GM04504 (cell line): ENCODE measurements at regions not wholly inside any gene's neighbourhood (a gene's known extent, or its start where the extent isn't known, plus 50 kb on each side); places are given as distances from the start of the nearest gene placed in this dataset.

Source experiments
- DNase-seq: peaks from one replicate; pipeline ENCODE4 v3.0.0-alpha.2; 2012; ENCODE audit warnings: low read depth

- no peak for DNase-seq
Observed at GRCh38 chr4:184528713-184529112, 54.4 kb upstream of the IRF2 start.

GRCh38 chr4:184528051-184528450 is 53.7 kb upstream of the IRF2 start:
- DNase-seq = no peak

GRCh38 chr4:184526228-184526627 is 51.9 kb upstream of the IRF2 start:
- DNase-seq = no peak
